GM23338 (cell line): ENCODE measurements at regions not wholly inside any gene's neighbourhood (a gene's known extent, or its start where the extent isn't known, plus 50 kb on each side); places are given as distances from the start of the nearest gene placed in this dataset.

Source experiments
- ATAC-seq: fragments of 200-7000 bp; cut with Tn5 transposase; 3 replicates; pipeline ENCODE4 v1.9.1; 2020
- DNase-seq: peaks from one replicate; pipeline ENCODE4 v3.0.0-alpha.2; 2015; ENCODE audit warnings: low spot score
- H2AFZ ChIP-seq: fragments of 200-600 bp; sonication (generic); 2 replicates; pipeline ENCODE4 v1.8.0; 2016; ENCODE audit warnings: antibody characterized with exemption, mild to moderate bottlenecking, moderate library complexity
- H3F3A ChIP-seq: fragments of 200-600 bp; sonication (generic); replicated peaks from 2 replicates; pipeline ENCODE4 v1.8.0; 2017; ENCODE audit warnings: antibody characterized with exemption, mixed run types, low read depth
- H3K27ac ChIP-seq: fragments of 200-600 bp; sonication (generic); 2 replicates; pipeline ENCODE4 v1.6.1; 2016; ENCODE audit warnings: low read depth
- H3K27me3 ChIP-seq: fragments of 200-600 bp; sonication (generic); 2 replicates; pipeline ENCODE4 v1.8.0; 2016; ENCODE audit warnings: mild to moderate bottlenecking, mixed run types, moderate library complexity; ENCODE audit not compliant: insufficient read depth
- H3K36me3 ChIP-seq: fragments of 200-600 bp; sonication (generic); 2 replicates; pipeline ENCODE4 v1.8.0; 2016; ENCODE audit warnings: mild to moderate bottlenecking; ENCODE audit not compliant: insufficient read depth
- H3K4me1 ChIP-seq: fragments of 200-600 bp; sonication (generic); 2 replicates; pipeline ENCODE4 v1.8.0; 2016; ENCODE audit warnings: mild to moderate bottlenecking, moderate library complexity; ENCODE audit not compliant: insufficient read depth
- H3K4me2 ChIP-seq: fragments of 200-600 bp; sonication (generic); 2 replicates; pipeline ENCODE4 v1.7.1; 2017; ENCODE audit warnings: mixed run types
- H3K4me3 ChIP-seq: fragments of 200-600 bp; sonication (generic); 2 replicates; pipeline ENCODE4 v1.6.1; 2016; ENCODE audit warnings: mixed run types
- H3K79me2 ChIP-seq: fragments of 200-600 bp; sonication (generic); replicated peaks from 2 replicates; pipeline ENCODE4 v1.8.0; 2017; ENCODE audit warnings: mild to moderate bottlenecking; ENCODE audit not compliant: insufficient read depth
- H3K9me2 ChIP-seq: fragments of 200-600 bp; sonication (generic); 2 replicates; pipeline ENCODE4 v1.8.0; 2017; ENCODE audit not compliant: insufficient read depth
- H4K20me1 ChIP-seq: fragments of 200-600 bp; sonication (generic); replicated peaks from 2 replicates; pipeline ENCODE4 v1.8.0; 2017; ENCODE audit warnings: mild to moderate bottlenecking; ENCODE audit not compliant: insufficient read depth
- H3K27ac Mint-ChIP-seq: 2 replicates; pipeline ENCODE4 v1.8.0; 2020; ENCODE audit warnings: inconsistent platforms, mild to moderate bottlenecking, moderate library complexity, mixed read lengths
- H3K27me3 Mint-ChIP-seq: 3 replicates; pipeline ENCODE4 v1.8.0; 2022; ENCODE audit warnings: low read depth, mild to moderate bottlenecking, moderate library complexity, mixed read lengths, inconsistent platforms; ENCODE audit not compliant: insufficient read depth, poor library complexity
- H3K36me3 Mint-ChIP-seq: 3 replicates; pipeline ENCODE4 v1.8.0; 2021; ENCODE audit warnings: low read depth, mild to moderate bottlenecking, inconsistent platforms, moderate library complexity, mixed read lengths
- H3K4me1 Mint-ChIP-seq: 3 replicates; pipeline ENCODE4 v1.8.0; 2020; ENCODE audit warnings: mild to moderate bottlenecking, inconsistent platforms, mixed read lengths
- H3K4me3 Mint-ChIP-seq: 3 replicates; pipeline ENCODE4 v1.8.0; 2021; ENCODE audit warnings: moderate library complexity, mild to moderate bottlenecking, inconsistent platforms, mixed read lengths
- H3K9me3 Mint-ChIP-seq: 3 replicates; pipeline ENCODE4 v1.8.0; 2020; ENCODE audit warnings: moderate library complexity, mild to moderate bottlenecking, inconsistent platforms, mixed read lengths
- CTCF ChIP-seq, 2 experiments: fragments of 200-600 bp in 1 of 2; sonication (generic) in 1 of 2; conservative IDR thresholded peaks; 2 replicates each; pipeline versions ENCODE4 v1.5.1 to v1.6.1; 2016 to 2017; ENCODE audit warnings: antibody characterized with exemption in 2 of 2, low read depth in 2 of 2, mild to moderate bottlenecking in 2 of 2, moderate library complexity in 1 of 2
- ETS1 ChIP-seq: IDR thresholded peaks from 2 replicates; pipeline ENCODE4 v1.6.1; 2016; ENCODE audit warnings: antibody characterized with exemption
- EZH2 ChIP-seq: fragments of 200-600 bp; sonication (generic); IDR thresholded peaks from one replicate; pipeline ENCODE4 v1.8.0; 2017; ENCODE audit warnings: antibody characterized with exemption, mild to moderate bottlenecking, low read depth; ENCODE audit not compliant: unreplicated experiment
- JUNB ChIP-seq: IDR thresholded peaks from one replicate; pipeline ENCODE4 v1.6.1; 2016; ENCODE audit warnings: antibody characterized with exemption; ENCODE audit not compliant: unreplicated experiment
- POLR2AphosphoS5 ChIP-seq: IDR thresholded peaks from 2 replicates; pipeline ENCODE4 v1.6.1; 2016; ENCODE audit warnings: antibody characterized with exemption, low read depth
- REST ChIP-seq: IDR thresholded peaks from one replicate; pipeline ENCODE4 v1.6.1; 2018; ENCODE audit warnings: antibody characterized with exemption; ENCODE audit not compliant: unreplicated experiment
- ZNF114 ChIP-seq: fragments of 250-450 bp; sonication (Bioruptor Pico); IDR thresholded peaks from 2 replicates; pipeline ENCODE4 v1.5.0; 2020; ENCODE audit warnings: mild to moderate bottlenecking, moderate library complexity
- ZNF462 ChIP-seq: fragments of 250-450 bp; sonication (Bioruptor Pico); IDR thresholded peaks from 2 replicates; pipeline ENCODE4 v1.5.0; 2020; ENCODE audit warnings: mild to moderate bottlenecking, moderate library complexity

- DNase-seq = no peak
- Histone ChIP-seq H4K20me1 (no peaks in the 10 kb centered on the region), H3K36me3 (no peaks in the 10 kb centered on the region), H3K4me3 (no peak overlapping the region), H3K4me1 (no peaks in the 10 kb centered on the region), H3F3A (no peaks in the 10 kb centered on the region), H3K9me2 (0 out of 2 replicates have a peak, but pooled peaks cover 1% of the 10 kb centered on the region), H3K27me3 (no peaks in the 10 kb centered on the region), H3K79me2 (no peaks in the 10 kb centered on the region), H2AFZ (peak overlapping the region; percentile 21; the same call in 1 of the 2 replicates), H3K27ac (no peak overlapping the region), H3K4me2 (no peak overlapping the region)
- Mint-ChIP-seq H3K4me1 (no peaks in the 10 kb centered on the region), H3K4me3 (no peak overlapping the region), H3K27me3 (peaks cover 2% of the 10 kb centered on the region), H3K27ac (no peak overlapping the region), H3K9me3 (no peaks in the 10 kb centered on the region), H3K36me3 (no peaks in the 10 kb centered on the region)
- no peak for TF ChIP-seq EZH2
- no peak for TF ChIP-seq ZNF114
- TF ChIP-seq JUNB = no peak
- ATAC-seq = no peak
Observed at GRCh38 chr9:82397534-82397933, 409.0 kb downstream of the SPATA31D1 start.

- Histone ChIP-seq H2AFZ (no peak overlapping the region), H4K20me1 (no peaks in the 10 kb centered on the region), H3K4me3 (no peak overlapping the region), H3K27me3 (no peaks in the 10 kb centered on the region), H3K4me2 (no peak overlapping the region), H3K79me2 (no peaks in the 10 kb centered on the region), H3F3A (no peaks in the 10 kb centered on the region), H3K4me1 (no peaks in the 10 kb centered on the region), H3K36me3 (no peaks in the 10 kb centered on the region), H3K9me2 (no peaks in the 10 kb centered on the region), H3K27ac (no peak overlapping the region)
- H3K4me3 Mint-ChIP-seq = no peak overlapping the region
- H3K36me3 Mint-ChIP-seq = no peaks in the 10 kb centered on the region
- no peak for DNase-seq
- H3K4me1 Mint-ChIP-seq = no peaks in the 10 kb centered on the region
- H3K9me3 Mint-ChIP-seq = no peaks in the 10 kb centered on the region
- H3K27me3 Mint-ChIP-seq = no peaks in the 10 kb centered on the region
- H3K27ac Mint-ChIP-seq = no peak overlapping the region
- no peak for ATAC-seq
- TF ChIP-seq EZH2 = no peak
- no peak for TF ChIP-seq POLR2AphosphoS5
- TF ChIP-seq ZNF114 = no peak
- TF ChIP-seq ZNF462 (CRISPR knock-in tag) = no peak
- no peak for TF ChIP-seq REST
- TF ChIP-seq CTCF (conservative IDR thresholded peaks at IDR 0.05; ENCODE audit: low read depth in 2 of 2) = no peak
- no peak for TF ChIP-seq ETS1
- TF ChIP-seq JUNB = no peak
Observed at GRCh38 chr9:82404196-82404870, 415.8 kb downstream of the SPATA31D1 start.
